ENCODE measurements at regions not wholly inside any gene's neighbourhood (a gene's known extent, or its start where the extent isn't known, plus 50 kb on each side); places are given as distances from the start of the nearest gene placed in this dataset.

GRCh38 chr22:47457509-47458300, 695.3 kb downstream of the TBC1D22A start:
- TF ChIP-seq, protein P1, sequence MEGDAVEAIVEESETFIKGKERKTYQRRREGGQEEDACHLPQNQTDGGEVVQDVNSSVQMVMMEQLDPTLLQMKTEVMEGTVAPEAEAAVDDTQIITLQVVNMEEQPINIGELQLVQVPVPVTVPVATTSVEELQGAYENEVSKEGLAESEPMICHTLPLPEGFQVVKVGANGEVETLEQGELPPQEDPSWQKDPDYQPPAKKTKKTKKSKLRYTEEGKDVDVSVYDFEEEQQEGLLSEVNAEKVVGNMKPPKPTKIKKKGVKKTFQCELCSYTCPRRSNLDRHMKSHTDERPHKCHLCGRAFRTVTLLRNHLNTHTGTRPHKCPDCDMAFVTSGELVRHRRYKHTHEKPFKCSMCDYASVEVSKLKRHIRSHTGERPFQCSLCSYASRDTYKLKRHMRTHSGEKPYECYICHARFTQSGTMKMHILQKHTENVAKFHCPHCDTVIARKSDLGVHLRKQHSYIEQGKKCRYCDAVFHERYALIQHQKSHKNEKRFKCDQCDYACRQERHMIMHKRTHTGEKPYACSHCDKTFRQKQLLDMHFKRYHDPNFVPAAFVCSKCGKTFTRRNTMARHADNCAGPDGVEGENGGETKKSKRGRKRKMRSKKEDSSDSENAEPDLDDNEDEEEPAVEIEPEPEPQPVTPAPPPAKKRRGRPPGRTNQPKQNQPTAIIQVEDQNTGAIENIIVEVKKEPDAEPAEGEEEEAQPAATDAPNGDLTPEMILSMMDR (conservative IDR thresholded peaks at IDR 0.05; ENCODE audit: low read length) = no peak
- no peak for TF ChIP-seq EZH2phosphoT487 (IDR thresholded peaks at IDR 0.05; ENCODE audit: borderline replicate concordance)
